Neuronal stem cell (in vitro differentiated cells): ENCODE measurements at regions not wholly inside any gene's neighbourhood (a gene's known extent, or its start where the extent isn't known, plus 50 kb on each side); places are given as distances from the start of the nearest gene placed in this dataset.
"Not testable (repeated sequence)": the region's sequence is repeated elsewhere in the genome, so short reads cannot be mapped to it uniquely, and the experiment has no call there.

Experiments used
- DNase-seq: peaks from one replicate; pipeline ENCODE4 v3.0.0-alpha.2; 2013; ENCODE audit warnings: low spot score
- H2AFZ ChIP-seq: one replicate; pipeline ENCODE4 v1.6.1; 2013; ENCODE audit warnings: mild to moderate bottlenecking, low read length, inconsistent platforms
- H2AK5ac ChIP-seq: 2 replicates; pipeline ENCODE4 v1.6.1; 2013; ENCODE audit warnings: low read depth, mild to moderate bottlenecking, inconsistent platforms, low read length, moderate library complexity, mixed read lengths
- H2BK120ac ChIP-seq: 2 replicates; pipeline ENCODE4 v1.6.1; 2013; ENCODE audit warnings: low read depth, mild to moderate bottlenecking, inconsistent platforms, low read length, moderate library complexity, mixed read lengths
- H2BK12ac ChIP-seq: one replicate; pipeline ENCODE4 v1.6.1; 2013; ENCODE audit warnings: low read length, inconsistent platforms
- H2BK15ac ChIP-seq: 2 replicates; pipeline ENCODE4 v1.6.1; 2013; ENCODE audit warnings: mild to moderate bottlenecking, low read length, inconsistent platforms, mixed read lengths
- H2BK5ac ChIP-seq: one replicate; pipeline ENCODE4 v1.6.1; 2013; ENCODE audit warnings: inconsistent platforms, mild to moderate bottlenecking, low read length, moderate library complexity
- H3K14ac ChIP-seq: one replicate; pipeline ENCODE4 v1.6.1; 2013; ENCODE audit warnings: low read length, inconsistent platforms
- H3K18ac ChIP-seq: 2 replicates; pipeline ENCODE4 v1.6.1; 2013; ENCODE audit warnings: low read length, inconsistent platforms
- H3K23ac ChIP-seq: 2 replicates; pipeline ENCODE4 v1.6.1; 2013; ENCODE audit warnings: low read depth, mild to moderate bottlenecking, mixed read lengths, low read length, inconsistent platforms; ENCODE audit not compliant: poor library complexity
- H3K27ac ChIP-seq: replicated peaks from 3 replicates; pipeline ENCODE4 v1.5.1; 2013; ENCODE audit warnings: low read length, inconsistent platforms
- H3K27me3 ChIP-seq, 3 experiments: 2 replicates each; pipeline ENCODE4 v1.6.1; 2013; ENCODE audit warnings: low read length in 3 of 3, mild to moderate bottlenecking in 2 of 3, inconsistent platforms in 1 of 3, low read depth in 1 of 3, mixed read lengths in 1 of 3, moderate library complexity in 1 of 3; ENCODE audit not compliant: control insufficient read depth in 3 of 3, insufficient read depth in 3 of 3
- H3K36me3 ChIP-seq, 2 donors: replicated peaks in 1 of 2; 2 replicates each; pipeline ENCODE4 v1.6.1; 2013; ENCODE audit warnings: low read length in 2 of 2; ENCODE audit not compliant: control insufficient read depth in 2 of 2, insufficient read depth in 2 of 2
- H3K4ac ChIP-seq: 2 replicates; pipeline ENCODE4 v1.6.1; 2013; ENCODE audit warnings: inconsistent platforms, mild to moderate bottlenecking, low read length, moderate library complexity
- H3K4me1 ChIP-seq, 2 donors: 1 replicate in 1 of 2; 2 replicates in 1 of 2; pipeline ENCODE4 v1.6.1; 2013; ENCODE audit warnings: low read length in 2 of 2, low read depth in 1 of 2; ENCODE audit not compliant: control insufficient read depth in 2 of 2, insufficient read depth in 1 of 2
- H3K4me2 ChIP-seq: one replicate; pipeline ENCODE4 v1.6.1; 2013; ENCODE audit warnings: mild to moderate bottlenecking, low read length, inconsistent platforms; ENCODE audit not compliant: insufficient read depth, poor library complexity, severe bottlenecking
- H3K4me3 ChIP-seq, 2 donors: 2 replicates each; pipeline ENCODE4 v1.5.1; 2013; ENCODE audit warnings: low read length in 2 of 2, mild to moderate bottlenecking in 2 of 2, inconsistent platforms in 1 of 2, moderate library complexity in 1 of 2
- H3K79me1 ChIP-seq: one replicate; pipeline ENCODE4 v1.6.1; 2013; ENCODE audit warnings: low read depth, mild to moderate bottlenecking, inconsistent platforms, low read length, moderate library complexity
- H3K9ac ChIP-seq: one replicate; pipeline ENCODE4 v1.6.1; 2013; ENCODE audit warnings: mild to moderate bottlenecking, low read depth, low read length, inconsistent platforms; ENCODE audit not compliant: poor library complexity
- H3K9me3 ChIP-seq, 2 donors: replicated peaks in 1 of 2; 2 replicates each; pipeline versions ENCODE3 to v1.6.1; 2013; ENCODE audit warnings: low read length in 2 of 2, mild to moderate bottlenecking in 2 of 2, inconsistent platforms in 1 of 2, low read depth in 1 of 2, mixed read lengths in 1 of 2, moderate library complexity in 1 of 2; ENCODE audit not compliant: control insufficient read depth in 2 of 2, insufficient read depth in 1 of 2
- H4K8ac ChIP-seq: one replicate; pipeline ENCODE4 v1.6.1; 2013; ENCODE audit warnings: low read depth, mild to moderate bottlenecking, inconsistent platforms, low read length, moderate library complexity
- H4K91ac ChIP-seq: one replicate; pipeline ENCODE4 v1.6.1; 2013; ENCODE audit warnings: low read length, low read depth, mild to moderate bottlenecking, inconsistent platforms; ENCODE audit not compliant: poor library complexity
- WGBS, 2 donors: extraction: QIAGEN DNeasy Blood & Tissue Kit; methylation state at CpG; one replicate each; pipeline ENCODE4 v1.1.7; 2013; ENCODE audit warnings: missing lambda C conversion rate in 2 of 2, mixed read lengths in 1 of 2; ENCODE audit not compliant: insufficient read length in 2 of 2, insufficient replicate concordance in 1 of 2; ENCODE audit errors: extremely low coverage in 2 of 2; 5-methylcytosine and 5-hydroxymethylcytosine counted together

DNA sequence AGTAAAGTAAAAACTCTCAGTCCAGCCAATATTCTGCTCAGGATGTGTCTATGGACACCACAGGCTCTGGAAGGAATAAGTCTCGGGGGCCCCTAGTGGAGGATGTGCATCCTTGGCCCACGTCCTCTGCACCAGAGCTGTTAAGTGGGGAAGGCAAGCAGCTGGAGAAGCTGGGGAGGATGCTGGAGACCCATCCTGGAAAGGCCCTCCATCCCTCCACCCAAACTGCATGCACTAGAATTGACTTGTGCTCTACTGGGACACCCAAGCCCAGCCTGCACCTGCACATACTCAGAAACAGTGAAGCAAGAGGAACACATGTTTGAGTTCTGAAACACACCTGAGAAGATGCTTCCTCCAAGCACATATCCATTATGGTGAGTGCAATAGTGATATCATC lies 307.8 kb downstream of the TSHZ3 start:
- DNase-seq = no peak
- no peak overlapping the region for H3K23ac ChIP-seq
- no peak overlapping the region for H2AFZ ChIP-seq
- no peak overlapping the region for H4K91ac ChIP-seq
- H2BK120ac ChIP-seq = no peak overlapping the region
- no peak overlapping the region for H2BK15ac ChIP-seq
- no peak overlapping the region for H3K9ac ChIP-seq
- H3K36me3 ChIP-seq = no peaks in the 10 kb centered on the region
- no peak overlapping the region for H4K8ac ChIP-seq
- WGBS, 2 donors = no CpG with 5 or more reads among the region's 2 CpGs
- H2BK5ac ChIP-seq = no peak overlapping the region
- H3K9me3 ChIP-seq = peaks cover 0 to 2% of the 10 kb centered on the region in 2 donors
- no peaks in the 10 kb centered on the region for H3K4me1 ChIP-seq
- no peak overlapping the region for H2AK5ac ChIP-seq
- H3K18ac ChIP-seq = no peak overlapping the region
- no peak overlapping the region for H3K14ac ChIP-seq
- no peak overlapping the region for H3K4me3 ChIP-seq
- no peaks in the 10 kb centered on the region for H3K79me1 ChIP-seq
- H3K27ac ChIP-seq = no peak overlapping the region
- H3K27me3 ChIP-seq = no peaks in the 10 kb centered on the region
- H3K4ac ChIP-seq = no peak overlapping the region
- H3K4me2 ChIP-seq = no peak overlapping the region
- no peak overlapping the region for H2BK12ac ChIP-seq

DNA sequence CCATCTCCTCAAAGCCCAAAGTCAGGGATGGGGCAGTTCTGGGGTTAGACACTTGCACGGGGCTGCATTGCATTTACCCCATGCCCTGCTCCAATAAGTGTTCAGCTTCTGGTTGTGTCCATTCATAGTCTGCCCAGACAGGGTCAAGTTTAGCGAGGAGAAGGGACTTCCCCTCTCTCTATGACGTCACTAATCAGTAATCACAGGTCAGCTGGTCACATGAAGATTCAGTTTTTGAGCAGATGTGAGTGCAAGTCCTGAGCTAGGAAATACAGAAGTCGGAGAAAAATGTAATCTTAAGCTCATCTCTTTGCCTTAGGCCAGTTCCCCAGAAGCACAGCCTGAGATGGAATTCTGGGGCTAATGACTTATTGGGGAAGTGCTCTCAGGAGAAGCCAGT lies 310.1 kb downstream of the TSHZ3 start:
- Histone ChIP-seq H3K79me1 (no peaks in the 10 kb centered on the region), H2BK120ac (no peak overlapping the region), H3K9ac (no peak overlapping the region), H3K9me3 (no peaks in the 10 kb centered on the region), H2AK5ac (no peak overlapping the region), H3K14ac (no peak overlapping the region), H3K27me3 (no peaks in the 10 kb centered on the region), H3K27ac (no peak overlapping the region), H2AFZ (no peak overlapping the region), H3K4ac (no peak overlapping the region), H2BK15ac (no peak overlapping the region), H2BK12ac (no peak overlapping the region), H4K8ac (no peak overlapping the region), H3K18ac (no peak overlapping the region), H2BK5ac (no peak overlapping the region), H3K36me3 (no peaks in the 10 kb centered on the region), H3K4me1 (no peaks in the 10 kb centered on the region), H3K4me3 (no peak overlapping the region), H3K4me2 (no peak overlapping the region), H4K91ac (no peak overlapping the region), H3K23ac (no peak overlapping the region)
- WGBS, 2 donors = no CpG with 5 or more reads among the region's 4 CpGs
- DNase-seq = no peak

DNA sequence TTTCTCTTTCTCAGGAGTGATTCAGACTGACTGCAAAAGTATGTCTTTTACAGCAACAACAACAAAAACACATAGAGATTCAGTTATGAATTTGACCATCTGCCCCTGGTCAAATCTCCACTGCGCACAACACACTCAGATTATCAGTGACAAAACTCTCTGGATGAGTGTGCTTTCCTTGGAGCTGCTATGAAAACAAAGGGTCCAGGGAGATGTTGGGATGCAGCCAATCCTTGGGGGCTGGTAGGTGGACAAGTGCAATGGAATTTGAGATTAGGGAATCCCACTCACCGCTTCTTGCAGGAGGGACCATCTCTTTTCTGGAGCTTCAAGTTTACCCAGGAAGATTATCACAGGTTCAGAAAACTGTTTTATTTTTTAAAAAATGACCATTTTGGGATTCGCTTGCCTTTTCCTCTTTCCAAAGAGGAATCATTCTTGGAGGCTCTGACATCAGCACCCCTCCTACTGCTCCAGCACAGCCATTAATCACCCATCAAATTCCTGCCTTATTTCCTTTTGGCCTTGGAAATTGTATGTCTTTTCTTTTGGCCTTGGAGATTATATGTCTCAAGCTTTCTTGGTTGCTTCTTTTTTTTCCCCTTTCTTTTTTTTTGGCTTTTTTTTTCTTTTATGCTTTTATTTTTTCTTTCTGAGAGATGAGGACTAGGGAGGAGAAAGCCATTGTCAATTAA lies 311.8 kb downstream of the TSHZ3 start:
- no peak overlapping the region for H3K9ac ChIP-seq

DNA sequence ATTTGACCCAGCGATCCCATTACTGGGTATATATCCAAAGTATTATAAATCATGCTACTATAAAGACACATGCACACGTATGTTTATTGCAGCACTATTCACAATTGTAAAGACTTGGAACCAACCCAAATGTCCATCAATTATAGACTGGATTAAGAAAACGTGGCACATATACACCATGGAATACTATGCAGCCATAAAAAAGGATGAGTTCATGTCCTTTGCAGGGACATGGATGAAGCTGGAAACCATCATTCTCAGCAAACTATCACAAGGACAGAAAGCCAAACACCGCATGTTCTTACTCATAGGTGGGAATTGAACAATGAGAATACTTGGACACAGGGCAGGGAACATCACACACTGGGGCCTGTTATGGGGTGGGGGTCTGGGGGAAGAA lies 317.8 kb downstream of the TSHZ3 start:
- H2AFZ ChIP-seq, H2BK12ac ChIP-seq, H2BK15ac ChIP-seq, H3K4me1 ChIP-seq, DNase-seq, H3K18ac ChIP-seq, H2BK5ac ChIP-seq, H3K27ac ChIP-seq, H3K4ac ChIP-seq, H3K4me2 ChIP-seq, H3K79me1 ChIP-seq, H3K4me3 ChIP-seq, H3K36me3 ChIP-seq, H3K9ac ChIP-seq, H2AK5ac ChIP-seq, H2BK120ac ChIP-seq, H3K23ac ChIP-seq, H3K9me3 ChIP-seq, H4K91ac ChIP-seq, H3K27me3 ChIP-seq, H3K14ac ChIP-seq, H4K8ac ChIP-seq: not testable (repeated sequence)
- WGBS, 2 donors = no CpG with 5 or more reads among the region's 4 CpGs

More for the DNA sequence above, 311.8 kb downstream of the TSHZ3 start:
- no peak overlapping the region for H3K4me2 ChIP-seq
- H2BK15ac ChIP-seq = no peak overlapping the region
- H3K9me3 ChIP-seq = no peaks in the 10 kb centered on the region
- no peak overlapping the region for H2AK5ac ChIP-seq
- no peaks in the 10 kb centered on the region for H3K36me3 ChIP-seq
- H3K18ac ChIP-seq = no peak overlapping the region
- no peaks in the 10 kb centered on the region for H3K27me3 ChIP-seq
- H3K14ac ChIP-seq = no peak overlapping the region
- no peak overlapping the region for H2BK5ac ChIP-seq
- no peak overlapping the region for H3K4ac ChIP-seq
- no peak overlapping the region for H3K23ac ChIP-seq
- no peak overlapping the region for H3K27ac ChIP-seq
- H2BK12ac ChIP-seq = no peak overlapping the region
- no peaks in the 10 kb centered on the region for H3K4me1 ChIP-seq
- no peak for DNase-seq
- no CpG with 5 or more reads among the region's 3 CpGs for WGBS, 2 donors
- H3K4me3 ChIP-seq = no peak overlapping the region
- H2BK120ac ChIP-seq = no peak overlapping the region
- no peaks in the 10 kb centered on the region for H3K79me1 ChIP-seq
- no peak overlapping the region for H4K91ac ChIP-seq
- no peak overlapping the region for H4K8ac ChIP-seq
- no peak overlapping the region for H2AFZ ChIP-seq
